Small intestine (tissue), 7 donors: ENCODE measurements at regions not wholly inside any gene's neighbourhood (a gene's known extent, or its start where the extent isn't known, plus 50 kb on each side); places are given as distances from the start of the nearest gene placed in this dataset.

ENCODE experiments used
- DNase-seq, 2 donors: peaks; one replicate each; pipeline versions ENCODE4 v3.0.0 to v3.0.0-alpha.2; 2013
- FAIRE-seq: peaks from 2 replicates; lab custom pipeline; 2012; peaks lifted over from hg19 to GRCh38; lab: Jason Lieb, UNC
- H3K27ac ChIP-seq, 3 donors: one replicate each; pipeline ENCODE4 v1.5.1; 2013; ENCODE audit warnings: low read length in 2 of 3, mild to moderate bottlenecking in 2 of 3, control low read depth in 1 of 3, inconsistent platforms in 1 of 3, low read depth in 1 of 3, moderate library complexity in 1 of 3
- H3K27me3 ChIP-seq, 3 donors: one replicate each; pipeline ENCODE4 v1.6.1; 2013; ENCODE audit warnings: low read length in 3 of 3, inconsistent platforms in 1 of 3; ENCODE audit not compliant: control insufficient read depth in 3 of 3, insufficient read depth in 3 of 3
- H3K36me3 ChIP-seq, 3 donors: one replicate each; pipeline ENCODE4 v1.6.1; 2013; ENCODE audit warnings: low read length in 3 of 3, inconsistent platforms in 1 of 3, low read depth in 1 of 3, mild to moderate bottlenecking in 1 of 3, moderate library complexity in 1 of 3; ENCODE audit not compliant: control insufficient read depth in 3 of 3, insufficient read depth in 2 of 3
- H3K4me1 ChIP-seq, 3 donors: one replicate each; pipeline ENCODE4 v1.6.1; 2013; ENCODE audit warnings: low read length in 2 of 3, inconsistent platforms in 1 of 3, low read depth in 1 of 3, mild to moderate bottlenecking in 1 of 3, moderate library complexity in 1 of 3; ENCODE audit not compliant: control insufficient read depth in 3 of 3, insufficient read depth in 2 of 3
- H3K4me3 ChIP-seq, 3 donors: one replicate each; pipeline ENCODE4 v1.5.1; 2013; ENCODE audit warnings: low read length in 3 of 3, control low read depth in 1 of 3, inconsistent platforms in 1 of 3, low read depth in 1 of 3, mild to moderate bottlenecking in 1 of 3, moderate library complexity in 1 of 3
- H3K9me3 ChIP-seq, 2 donors: one replicate each; pipeline ENCODE4 v1.6.1; 2013; ENCODE audit warnings: low read depth in 1 of 2, low read length in 1 of 2; ENCODE audit not compliant: control insufficient read depth in 2 of 2, insufficient read depth in 1 of 2
- WGBS, 3 donors: extraction: QIAGEN DNeasy Blood & Tissue Kit; methylation state at CpG; one replicate each; pipeline ENCODE4 v1.1.7; 2013; 5-methylcytosine and 5-hydroxymethylcytosine counted together
- donor health status: healthy with polysubstance abuse.
- donor health status: control.
- donor health status: control.
- donor health status: Bipolar disorder and iron deficiency.
- donor health status: healthy.

- H3K9me3 ChIP-seq, result no peaks in the 10 kb centered on the region
- no peaks in the 10 kb centered on the region for H3K27me3 ChIP-seq
- 90 to 94% (median 92%) methylated on average over 2 of the region's 2 CpGs for WGBS, 3 donors
- FAIRE-seq, result no peak
- H3K4me1 ChIP-seq, result no peaks in the 10 kb centered on the region
- no peaks in the 10 kb centered on the region for H3K36me3 ChIP-seq
- H3K4me3 ChIP-seq, result no peak overlapping the region
- DNase-seq, result no peak
- no peak overlapping the region for H3K27ac ChIP-seq
Measured at GRCh38 chr3:137082763-137083162, 125.0 kb downstream of the IL20RB start.

DNA sequence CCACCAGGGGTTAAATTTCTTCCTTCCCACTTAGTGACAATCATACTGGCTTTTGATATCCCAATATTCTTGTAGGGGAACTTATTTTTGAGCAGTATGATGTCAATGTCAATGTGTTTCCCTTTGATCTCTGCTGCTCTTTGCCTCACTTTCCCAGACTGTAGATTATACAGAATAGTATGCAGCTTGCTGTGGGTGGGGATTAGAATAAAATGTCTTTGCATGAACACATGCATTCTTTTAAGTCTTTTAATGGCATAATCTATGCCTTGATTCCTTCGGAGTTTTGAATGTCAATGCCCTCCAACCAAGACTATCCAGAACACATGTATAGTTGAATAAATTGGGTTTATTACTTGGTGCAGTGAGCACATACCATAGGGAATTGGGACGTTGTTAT is 125.5 kb downstream of the IL20RB start:
- H3K9me3 ChIP-seq, result no peaks in the 10 kb centered on the region
- no peak overlapping the region for H3K4me3 ChIP-seq
- no peaks in the 10 kb centered on the region for H3K27me3 ChIP-seq
- no peak for FAIRE-seq
- no peak for DNase-seq
- 75 to 87% (median 81%) methylated on average over 2 of the region's 2 CpGs for WGBS, 3 donors
- H3K27ac ChIP-seq, result no peak overlapping the region
- no peaks in the 10 kb centered on the region for H3K4me1 ChIP-seq
- no peaks in the 10 kb centered on the region for H3K36me3 ChIP-seq

GRCh38 chr3:137084586-137084985 is 126.8 kb downstream of the IL20RB start:
- FAIRE-seq, result no peak

DNA sequence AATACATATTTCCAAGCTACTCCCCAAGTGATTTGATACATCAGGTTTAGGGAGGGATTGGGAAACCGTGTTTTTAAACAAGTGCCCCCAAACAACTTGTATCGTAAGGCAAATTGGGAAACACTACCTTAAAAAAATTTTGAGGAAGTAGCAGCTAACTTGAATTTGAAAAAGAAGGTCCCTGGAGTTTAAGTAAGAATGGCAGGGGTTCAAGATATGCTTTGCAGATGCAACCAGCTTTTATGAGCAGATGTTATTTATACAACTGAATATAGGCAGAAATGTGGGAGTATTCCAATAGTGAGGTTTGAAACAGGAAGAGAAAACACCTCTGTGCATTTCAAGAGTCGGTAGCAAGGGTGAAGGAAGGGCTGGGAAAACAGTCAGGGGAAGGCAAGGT is 139.6 kb downstream of the IL20RB start:
- Histone ChIP-seq H3K27me3 (no peaks in the 10 kb centered on the region), H3K9me3 (peaks cover 0 to 2% of the 10 kb centered on the region in 2 donors), H3K27ac (no peak overlapping the region), H3K36me3 (no peaks in the 10 kb centered on the region), H3K4me3 (no peak overlapping the region), H3K4me1 (no peaks in the 10 kb centered on the region)
- DNase-seq, result no peak
- no peak for FAIRE-seq
- 45 to 59% (median 49%) methylated on average over 3 of the region's 3 CpGs for WGBS, 3 donors

More at GRCh38 chr3:137084586-137084985, 126.8 kb downstream of the IL20RB start:
- Histone ChIP-seq H3K27ac (no peak overlapping the region), H3K27me3 (no peaks in the 10 kb centered on the region), H3K36me3 (no peaks in the 10 kb centered on the region), H3K9me3 (no peaks in the 10 kb centered on the region), H3K4me1 (no peaks in the 10 kb centered on the region), H3K4me3 (no peak overlapping the region)
- no peak for DNase-seq
- 50 to 68% (median 55%) methylated on average over 4 of the region's 4 CpGs for WGBS, 3 donors

DNA sequence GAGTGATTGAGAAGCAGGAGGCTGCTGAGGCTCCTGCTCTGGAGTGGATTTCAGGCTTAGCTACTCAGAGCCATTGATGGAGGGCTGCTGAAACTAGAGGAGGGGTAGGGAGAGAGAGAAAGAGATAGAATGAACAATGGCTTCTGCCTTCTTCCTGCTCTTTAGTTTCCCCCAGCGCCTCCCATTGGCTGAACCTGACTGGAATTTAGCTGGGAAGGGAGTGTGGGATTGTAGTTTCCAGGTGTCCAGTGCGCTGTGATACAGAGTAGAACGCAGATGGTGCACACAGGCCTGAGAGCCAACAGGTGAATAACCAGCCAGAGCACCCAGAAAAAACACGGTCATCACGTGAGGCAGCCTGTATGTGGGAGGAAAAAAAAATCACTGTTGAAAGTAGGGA is 140.1 kb downstream of the IL20RB start:
- no peaks in the 10 kb centered on the region for H3K4me1 ChIP-seq
- WGBS, 3 donors, result 68 to 84% (median 78%) methylated on average over 5 of the region's 5 CpGs
- FAIRE-seq, result no peak
- no peaks in the 10 kb centered on the region for H3K27me3 ChIP-seq
- no peak for DNase-seq
- H3K4me3 ChIP-seq, result no peak overlapping the region
- H3K9me3 ChIP-seq, result peaks cover 0 to 2% of the 10 kb centered on the region in 2 donors
- no peaks in the 10 kb centered on the region for H3K36me3 ChIP-seq
- no peak overlapping the region for H3K27ac ChIP-seq

GRCh38 chr3:137099364-137100219 is 141.8 kb downstream of the IL20RB start:
- FAIRE-seq (no peak), DNase-seq (no peak)
- 73 to 83% (median 81%) methylated on average over 3 of the region's 3 CpGs for WGBS, 3 donors
- Histone ChIP-seq H3K27ac (no peak overlapping the region), H3K4me3 (no peak overlapping the region), H3K4me1 (no peaks in the 10 kb centered on the region), H3K27me3 (no peaks in the 10 kb centered on the region), H3K36me3 (no peaks in the 10 kb centered on the region), H3K9me3 (peaks cover 0 to 2% of the 10 kb centered on the region in 2 donors)

DNA sequence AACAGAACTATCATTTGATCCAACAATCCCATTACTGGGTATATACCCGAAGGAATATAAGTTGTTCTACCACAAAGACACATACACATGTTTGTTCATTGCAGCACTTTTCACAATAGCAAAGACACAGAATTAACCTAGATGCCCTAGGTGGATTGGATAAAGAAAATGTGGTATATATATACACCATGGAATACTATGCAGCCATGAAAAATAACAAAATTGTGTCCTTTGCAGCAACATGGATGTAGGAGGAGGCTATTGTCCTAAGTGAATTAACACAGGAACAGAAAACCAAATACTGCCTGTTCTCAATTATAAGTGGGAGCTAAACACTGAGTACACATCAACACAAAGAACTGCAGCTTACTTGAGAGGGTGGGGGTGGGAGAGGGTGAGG is 142.5 kb downstream of the IL20RB start:
- H3K9me3 ChIP-seq, result peaks cover 0 to 2% of the 10 kb centered on the region in 2 donors
- H3K4me1 ChIP-seq, result no peaks in the 10 kb centered on the region
- H3K27me3 ChIP-seq, result no peaks in the 10 kb centered on the region
- FAIRE-seq (no peak), DNase-seq (no peak)
- no peak overlapping the region for H3K27ac ChIP-seq
- 85 to 97% (median 94%) methylated on average over 1 of the region's 1 CpG for WGBS, 3 donors
- H3K36me3 ChIP-seq, result no peaks in the 10 kb centered on the region
- no peak overlapping the region for H3K4me3 ChIP-seq

GRCh38 chr3:137103739-137104138 is 146.0 kb downstream of the IL20RB start:
- no peak for FAIRE-seq

More at GRCh38 chr3:137103739-137104138, 146.0 kb downstream of the IL20RB start:
- H3K27me3 ChIP-seq, result peaks cover 0 to 4% (median 0%) of the 10 kb centered on the region in 3 donors
- no peaks in the 10 kb centered on the region for H3K4me1 ChIP-seq
- no peak for DNase-seq
- H3K27ac ChIP-seq, result no peak overlapping the region
- no peak overlapping the region for H3K4me3 ChIP-seq
- H3K36me3 ChIP-seq, result no peaks in the 10 kb centered on the region
- WGBS, 3 donors, result 71 to 80% (median 72%) methylated on average over 7 of the region's 7 CpGs
- H3K9me3 ChIP-seq, result peaks cover 0 to 2% of the 10 kb centered on the region in 2 donors
